H1 (cell line): ENCODE measurements at regions not wholly inside any gene's neighbourhood (a gene's known extent, or its start where the extent isn't known, plus 50 kb on each side); places are given as distances from the start of the nearest gene placed in this dataset.

Experiments used
- CEBPB ChIP-seq: IDR thresholded peaks from 2 replicates; pipeline ENCODE4 v1.6.1; 2012; ENCODE audit warnings: low read depth, low read length
- EZH2 ChIP-seq: fragments of 200-600 bp; sonication (generic); IDR thresholded peaks from 2 replicates; pipeline ENCODE4 v1.7.1; 2012; ENCODE audit warnings: low read depth, mild to moderate bottlenecking, moderate library complexity, low read length, inconsistent platforms; ENCODE audit not compliant: severe bottlenecking
- HDAC2 ChIP-seq, 2 experiments: fragments of 300-600 bp in 1 of 2; sonication (generic) in 1 of 2; IDR thresholded peaks; 2 replicates each; pipeline ENCODE4 v1.6.1; 2011 to 2012; ENCODE audit warnings: low read depth in 2 of 2, low read length in 2 of 2, mild to moderate bottlenecking in 2 of 2, moderate library complexity in 2 of 2, borderline replicate concordance in 1 of 2, inconsistent platforms in 1 of 2
- YY1 ChIP-seq: IDR thresholded peaks from 2 replicates; pipeline ENCODE4 v1.6.1; 2011; ENCODE audit warnings: low read depth, mild to moderate bottlenecking, low read length

DNA sequence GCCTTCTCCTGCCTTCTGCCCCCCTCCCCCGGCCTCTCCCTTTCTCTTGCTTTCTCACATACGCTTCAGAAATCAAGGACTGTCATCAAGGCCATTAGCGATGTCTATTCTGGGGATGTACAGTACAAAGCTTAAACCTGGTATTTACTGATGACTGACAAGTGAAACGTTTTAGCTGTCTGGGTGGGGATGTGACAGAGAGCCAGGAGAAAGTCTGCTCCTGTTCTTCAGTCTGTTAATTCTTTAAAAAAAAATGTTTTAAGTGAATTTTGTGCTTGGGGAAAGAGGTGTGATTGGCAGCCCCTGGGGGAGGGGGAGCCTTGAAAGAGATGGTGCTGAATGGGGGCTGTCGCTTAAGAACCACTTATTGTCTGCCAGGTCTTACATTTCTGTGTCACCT lies 283.0 kb upstream of the PLXNA2 start:
- TF ChIP-seq EZH2 (no peak), CEBPB (no peak), YY1 (no peak), HDAC2 (IDR thresholded peaks at IDR 0.05; ENCODE audit: borderline replicate concordance in 1 of 2, low read depth in 2 of 2, low read length in 2 of 2) (no peak)
